H9 (cell line): ENCODE measurements at regions not wholly inside any gene's neighbourhood (a gene's known extent, or its start where the extent isn't known, plus 50 kb on each side); places are given as distances from the start of the nearest gene placed in this dataset.
"Not testable (repeated sequence)": the region's sequence is repeated elsewhere in the genome, so short reads cannot be mapped to it uniquely, and the experiment has no call there.

Experiments used
- DNase-seq: peaks from one replicate; pipeline ENCODE4 v3.0.0-alpha.2; 2017
- H2AFZ ChIP-seq: one replicate; pipeline ENCODE4 v1.6.1; 2013; ENCODE audit warnings: mild to moderate bottlenecking, low read length, control low read depth, moderate library complexity
- H2AK5ac ChIP-seq: 2 replicates; pipeline ENCODE4 v1.6.1; 2013; ENCODE audit warnings: low read length, control low read depth, mixed read lengths; ENCODE audit not compliant: insufficient read length
- H2BK120ac ChIP-seq: one replicate; pipeline ENCODE4 v1.6.1; 2013; ENCODE audit warnings: low read depth, mild to moderate bottlenecking, low read length, control low read depth, inconsistent platforms; ENCODE audit not compliant: poor library complexity, severe bottlenecking
- H2BK12ac ChIP-seq: 2 replicates; pipeline ENCODE4 v1.6.1; 2013; ENCODE audit warnings: low read length, control low read depth, mixed read lengths, low read depth; ENCODE audit not compliant: insufficient read length
- H2BK15ac ChIP-seq: 2 replicates; pipeline ENCODE4 v1.6.1; 2013; ENCODE audit warnings: low read depth, low read length, control low read depth
- H2BK20ac ChIP-seq: one replicate; pipeline ENCODE4 v1.6.1; 2013; ENCODE audit warnings: low read depth, mild to moderate bottlenecking, low read length, control low read depth, inconsistent platforms; ENCODE audit not compliant: poor library complexity, severe bottlenecking
- H2BK5ac ChIP-seq: 2 replicates; pipeline ENCODE4 v1.6.1; 2013; ENCODE audit warnings: low read length, control low read depth, mixed read lengths; ENCODE audit not compliant: insufficient read length
- H3K14ac ChIP-seq: 2 replicates; pipeline ENCODE4 v1.6.1; 2013; ENCODE audit warnings: low read length, control low read depth; ENCODE audit not compliant: insufficient read depth
- H3K18ac ChIP-seq: 2 replicates; pipeline ENCODE4 v1.6.1; 2013; ENCODE audit warnings: low read depth, mild to moderate bottlenecking, mixed read lengths, low read length, control low read depth; ENCODE audit not compliant: insufficient read length
- H3K23ac ChIP-seq: 2 replicates; pipeline ENCODE4 v1.6.1; 2013; ENCODE audit warnings: low read length, control low read depth, mixed read lengths, low read depth; ENCODE audit not compliant: insufficient read length
- H3K23me2 ChIP-seq: 2 replicates; pipeline ENCODE4 v1.6.1; 2013; ENCODE audit warnings: low read depth, mild to moderate bottlenecking, mixed read lengths, low read length, control low read depth; ENCODE audit not compliant: insufficient read length, poor library complexity, severe bottlenecking
- H3K27ac ChIP-seq: 2 replicates; pipeline ENCODE4 v1.5.1; 2013; ENCODE audit warnings: low read length, control low read depth, mixed read lengths, low read depth; ENCODE audit not compliant: insufficient read length
- H3K27me3 ChIP-seq: 2 replicates; pipeline ENCODE4 v1.6.1; 2013; ENCODE audit warnings: low read length, control low read depth, inconsistent platforms; ENCODE audit not compliant: insufficient read depth
- H3K4ac ChIP-seq: 2 replicates; pipeline ENCODE4 v1.6.1; 2013; ENCODE audit warnings: low read depth, mild to moderate bottlenecking, control low read depth, inconsistent platforms, low read length, moderate library complexity
- H3K4me1 ChIP-seq: 2 replicates; pipeline ENCODE4 v1.6.1; 2013; ENCODE audit warnings: low read length, control low read depth, inconsistent platforms; ENCODE audit not compliant: insufficient read depth
- H3K4me2 ChIP-seq: 2 replicates; pipeline ENCODE4 v1.6.1; 2013; ENCODE audit warnings: low read length, control low read depth, mixed read lengths; ENCODE audit not compliant: insufficient read length, insufficient read depth
- H3K56ac ChIP-seq: 2 replicates; pipeline ENCODE4 v1.6.1; 2013; ENCODE audit warnings: low read depth, mild to moderate bottlenecking, mixed read lengths, low read length, control low read depth; ENCODE audit not compliant: insufficient read length
- H3K79me1 ChIP-seq: 2 replicates; pipeline ENCODE4 v1.6.1; 2013; ENCODE audit warnings: low read depth, mild to moderate bottlenecking, moderate library complexity, low read length, control low read depth, inconsistent platforms; ENCODE audit not compliant: insufficient read depth, poor library complexity, severe bottlenecking
- H3K79me2 ChIP-seq: 2 replicates; pipeline ENCODE4 v1.6.1; 2013; ENCODE audit warnings: low read length, control low read depth, inconsistent platforms; ENCODE audit not compliant: insufficient read depth
- H3K9ac ChIP-seq: 2 replicates; pipeline ENCODE4 v1.6.1; 2013; ENCODE audit warnings: low read length, control low read depth, mixed read lengths; ENCODE audit not compliant: insufficient read length; ENCODE audit errors: extremely low read depth
- H3K9me3 ChIP-seq: one replicate; pipeline ENCODE4 v1.6.1; 2013; ENCODE audit warnings: low read depth, low read length, inconsistent platforms; ENCODE audit not compliant: control insufficient read depth
- H3T11ph ChIP-seq: one replicate; pipeline ENCODE4 v1.6.1; 2013; ENCODE audit warnings: mild to moderate bottlenecking, low read length, control low read depth, inconsistent platforms
- H4K20me1 ChIP-seq: one replicate; pipeline ENCODE4 v1.6.1; 2013; ENCODE audit not compliant: control insufficient read depth, insufficient read length, insufficient read depth
- H4K5ac ChIP-seq: 2 replicates; pipeline ENCODE4 v1.6.1; 2013; ENCODE audit warnings: low read depth, mild to moderate bottlenecking, mixed read lengths, low read length, control low read depth; ENCODE audit not compliant: insufficient read length
- H4K8ac ChIP-seq: replicated peaks from 2 replicates; pipeline ENCODE4 v1.6.1; 2013; ENCODE audit warnings: low read length, control low read depth, mixed read lengths, low read depth; ENCODE audit not compliant: insufficient read length
- H4K91ac ChIP-seq: 2 replicates; pipeline ENCODE4 v1.6.1; 2013; ENCODE audit warnings: low read depth, mild to moderate bottlenecking, moderate library complexity, mixed read lengths, low read length, control low read depth; ENCODE audit not compliant: insufficient read length
- H3K27ac Mint-ChIP-seq, 3 experiments: 2 replicates in 2 of 3; 3 replicates in 1 of 3; pipeline ENCODE4 v1.8.0; 2020 to 2021; ENCODE audit warnings: mixed read lengths in 3 of 3, mild to moderate bottlenecking in 1 of 3, moderate library complexity in 1 of 3
- H3K27me3 Mint-ChIP-seq: 2 replicates; pipeline ENCODE4 v1.8.0; 2021; ENCODE audit warnings: low read depth, mild to moderate bottlenecking, moderate library complexity, mixed read lengths
- H3K36me3 Mint-ChIP-seq, 3 experiments: 2 replicates in 2 of 3; 3 replicates in 1 of 3; pipeline ENCODE4 v1.8.0; 2020 to 2021; ENCODE audit warnings: low read depth in 3 of 3, mixed read lengths in 3 of 3; ENCODE audit not compliant: insufficient read depth in 1 of 3
- H3K4me1 Mint-ChIP-seq, 2 experiments: 2 replicates each; pipeline ENCODE4 v1.8.0; 2020; ENCODE audit warnings: mixed read lengths in 2 of 2
- H3K4me3 Mint-ChIP-seq, 2 experiments: 2 replicates in 1 of 2; 3 replicates in 1 of 2; pipeline ENCODE4 v1.8.0; 2020 to 2021; ENCODE audit warnings: mild to moderate bottlenecking in 2 of 2, mixed read lengths in 2 of 2, moderate library complexity in 1 of 2
- H3K9me3 Mint-ChIP-seq, 2 experiments: 2 replicates in 1 of 2; 3 replicates in 1 of 2; pipeline ENCODE4 v1.8.0; 2020; ENCODE audit warnings: mild to moderate bottlenecking in 2 of 2, mixed read lengths in 2 of 2, moderate library complexity in 1 of 2
- WGBS: extraction: QIAGEN DNeasy Blood & Tissue Kit; methylation state at CpG from one replicate; pipeline ENCODE4 v1.1.7; 2013; ENCODE audit warnings: missing lambda C conversion rate, low lambda C conversion rate, mixed read lengths; ENCODE audit not compliant: insufficient read length; ENCODE audit errors: extremely low coverage; 5-methylcytosine and 5-hydroxymethylcytosine counted together
- TF ChIP-seq, protein P1 (sequence below): fragments of 200-600 bp; sonication (generic); conservative IDR thresholded peaks from 3 replicates; pipeline ENCODE4 v1.8.0; 2021; ENCODE audit warnings: antibody characterized with exemption, mild to moderate bottlenecking

DNA sequence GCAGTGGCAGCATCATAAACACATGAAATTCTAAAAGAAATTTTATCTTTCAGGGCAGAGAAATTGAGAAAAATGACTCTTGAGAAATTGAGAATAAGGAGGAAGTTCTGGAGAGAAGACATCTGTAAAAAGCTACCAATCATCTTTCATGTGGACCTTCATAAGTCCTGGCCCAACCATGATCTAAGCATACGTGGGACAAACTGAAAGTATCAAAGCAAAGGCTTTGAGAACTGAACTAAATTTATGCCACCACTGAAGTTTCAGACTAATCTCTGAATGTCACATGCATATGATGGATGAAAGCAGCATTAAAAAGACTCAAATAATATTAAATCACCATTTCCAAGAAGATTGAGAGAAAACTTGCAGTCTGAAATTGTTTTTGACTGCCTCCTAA is 1502.8 kb upstream of the LRRTM3 start:
- Histone ChIP-seq H2BK15ac (no peak overlapping the region), H4K5ac (no peak overlapping the region), H3K9ac (no peak overlapping the region), H3K27ac (no peak overlapping the region), H3K23ac (no peak overlapping the region), H3K27me3 (no peaks in the 10 kb centered on the region), H2AK5ac (no peak overlapping the region), H2BK20ac (no peak overlapping the region), H4K8ac (no peak overlapping the region), H3K4me2 (no peak overlapping the region), H3K79me1 (no peaks in the 10 kb centered on the region), H3K4me1 (no peaks in the 10 kb centered on the region), H3K4ac (no peak overlapping the region), H4K20me1 (no peaks in the 10 kb centered on the region), H2BK5ac (no peak overlapping the region), H4K91ac (no peak overlapping the region), H3K14ac (no peak overlapping the region), H3K9me3 (no peaks in the 10 kb centered on the region), H2BK12ac (no peak overlapping the region), H3K18ac (no peak overlapping the region), H2BK120ac (no peak overlapping the region), H3K23me2 (no peaks in the 10 kb centered on the region), H3T11ph (no peak overlapping the region), H3K56ac (no peak overlapping the region), H3K79me2 (no peaks in the 10 kb centered on the region), H2AFZ (no peak overlapping the region)
- Mint-ChIP-seq H3K4me3 (no peak overlapping the region), H3K36me3 (no peaks in the 10 kb centered on the region), H3K27ac (no peak overlapping the region), H3K27me3 (no peaks in the 10 kb centered on the region), H3K9me3 (peaks cover 3 to 5% of the 10 kb centered on the region in 2 experiments; a peak in 2 of 5 replicates), H3K4me1 (no peaks in the 10 kb centered on the region)
- no peak for DNase-seq
- TF ChIP-seq, protein P1, sequence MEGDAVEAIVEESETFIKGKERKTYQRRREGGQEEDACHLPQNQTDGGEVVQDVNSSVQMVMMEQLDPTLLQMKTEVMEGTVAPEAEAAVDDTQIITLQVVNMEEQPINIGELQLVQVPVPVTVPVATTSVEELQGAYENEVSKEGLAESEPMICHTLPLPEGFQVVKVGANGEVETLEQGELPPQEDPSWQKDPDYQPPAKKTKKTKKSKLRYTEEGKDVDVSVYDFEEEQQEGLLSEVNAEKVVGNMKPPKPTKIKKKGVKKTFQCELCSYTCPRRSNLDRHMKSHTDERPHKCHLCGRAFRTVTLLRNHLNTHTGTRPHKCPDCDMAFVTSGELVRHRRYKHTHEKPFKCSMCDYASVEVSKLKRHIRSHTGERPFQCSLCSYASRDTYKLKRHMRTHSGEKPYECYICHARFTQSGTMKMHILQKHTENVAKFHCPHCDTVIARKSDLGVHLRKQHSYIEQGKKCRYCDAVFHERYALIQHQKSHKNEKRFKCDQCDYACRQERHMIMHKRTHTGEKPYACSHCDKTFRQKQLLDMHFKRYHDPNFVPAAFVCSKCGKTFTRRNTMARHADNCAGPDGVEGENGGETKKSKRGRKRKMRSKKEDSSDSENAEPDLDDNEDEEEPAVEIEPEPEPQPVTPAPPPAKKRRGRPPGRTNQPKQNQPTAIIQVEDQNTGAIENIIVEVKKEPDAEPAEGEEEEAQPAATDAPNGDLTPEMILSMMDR, result no peak
- no CpG with 5 or more reads among the region's 1 CpG for WGBS

DNA sequence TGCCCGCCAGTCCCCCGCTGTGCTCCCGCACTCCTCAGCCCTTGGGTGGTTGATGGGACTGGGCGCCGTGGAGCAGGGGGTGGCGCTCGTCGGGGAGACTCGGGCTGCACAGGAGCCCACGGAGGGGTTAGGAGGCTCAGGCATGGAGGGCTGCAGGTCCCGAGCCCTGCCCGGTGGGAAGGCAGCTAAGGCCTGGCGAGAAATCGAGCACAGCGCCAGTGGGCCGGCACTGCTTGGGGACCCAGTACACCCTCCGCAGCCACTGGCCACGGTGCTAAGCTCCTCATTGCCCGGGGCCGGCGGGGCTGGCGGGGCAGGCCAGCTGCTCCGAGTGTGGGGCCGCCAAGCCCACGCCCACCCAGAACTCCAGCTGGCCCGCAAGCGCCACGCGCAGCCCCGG is 1496.5 kb upstream of the LRRTM3 start:
- not testable (repeated sequence) for H3K56ac ChIP-seq, H3K14ac ChIP-seq, H3K27me3 Mint-ChIP-seq, H4K8ac ChIP-seq, H3K9ac ChIP-seq, H3K4me2 ChIP-seq, H3K36me3 Mint-ChIP-seq, H3K79me2 ChIP-seq, H3K4ac ChIP-seq, H3K4me3 Mint-ChIP-seq, H3K9me3 Mint-ChIP-seq, H3K23ac ChIP-seq, H3K18ac ChIP-seq, H2BK120ac ChIP-seq, H3K4me1 ChIP-seq, H2BK15ac ChIP-seq, H2BK12ac ChIP-seq, H4K5ac ChIP-seq, H3K27ac ChIP-seq, DNase-seq, H3K27ac Mint-ChIP-seq, H3K4me1 Mint-ChIP-seq, H2BK20ac ChIP-seq, H4K20me1 ChIP-seq, H3K27me3 ChIP-seq, H3T11ph ChIP-seq, H2BK5ac ChIP-seq, H2AK5ac ChIP-seq, H3K9me3 ChIP-seq, H4K91ac ChIP-seq, H3K79me1 ChIP-seq, H3K23me2 ChIP-seq, H2AFZ ChIP-seq
- no CpG with 5 or more reads among the region's 30 CpGs for whole genome bisulfite sequencing
